Tibial artery (tissue), 4 donors: ENCODE measurements at regions not wholly inside any gene's neighbourhood (a gene's known extent, or its start where the extent isn't known, plus 50 kb on each side); places are given as distances from the start of the nearest gene placed in this dataset.

ENCODE experiments used
- DNase-seq, 2 donors: peaks; one replicate each; pipeline ENCODE4 v3.0.0-alpha.2; 2019
- H3K27ac ChIP-seq, 2 donors: fragments of 200-600 bp; sonication (generic) in 1 of 2; 1 replicate in 1 of 2; 2 replicates in 1 of 2; pipeline ENCODE4 v1.5.1; 2018 to 2019; ENCODE audit warnings: mild to moderate bottlenecking in 1 of 2
- H3K27me3 ChIP-seq, 2 donors: fragments of 200-600 bp; sonication (generic) in 1 of 2; one replicate each; pipeline versions ENCODE4 v1.5.1 to v1.6.0; 2016 to 2019
- H3K36me3 ChIP-seq, 3 donors: fragments of 200-600 bp; sonication (generic) in 2 of 3; one replicate each; pipeline ENCODE4 v1.5.1; 2016 to 2019; ENCODE audit warnings: mild to moderate bottlenecking in 2 of 3
- H3K4me1 ChIP-seq, 4 donors: fragments of 200-600 bp; sonication (generic) in 2 of 4; 1 replicate in 3 of 4; 2 replicates in 1 of 4; pipeline ENCODE4 v1.5.1; 2016 to 2019
- H3K4me3 ChIP-seq, 2 donors: fragments of 200-600 bp; sonication (generic) in 1 of 2; 1 replicate in 1 of 2; 2 replicates in 1 of 2; pipeline ENCODE4 v1.5.1; 2018 to 2019; ENCODE audit warnings: mild to moderate bottlenecking in 2 of 2
- H3K9me3 ChIP-seq, 3 donors: fragments of 200-600 bp; sonication (generic) in 1 of 3; one replicate each; pipeline ENCODE4 v1.5.1; 2016 to 2019
- intact Hi-C: fragments of 100-400 bp; cut with DNase I; formaldehyde crosslinking; loops from one replicate; pipeline ENCODE4 v1.15.0; 2023; ENCODE audit warnings: low total_unique reads
- TF ChIP-seq, protein P1 (sequence below), 2 experiments: fragments of 200-600 bp in 1 of 2; fragments of 450-650 bp in 1 of 2; IDR thresholded peaks; one replicate each; pipeline ENCODE4 v1.5.1; 2017 to 2019; ENCODE audit warnings: antibody characterized with exemption in 2 of 2, mild to moderate bottlenecking in 1 of 2, moderate library complexity in 1 of 2

GRCh38 chr5:30287890-30288289 lies 905.6 kb upstream of the CDH6 start:
- Histone ChIP-seq H3K4me1 (no peaks in the 10 kb centered on the region), H3K4me3 (no peak overlapping the region), H3K27me3 (no peaks in the 10 kb centered on the region), H3K27ac (no peak overlapping the region), H3K9me3 (peaks cover 0 to 12% (median 6%) of the 10 kb centered on the region in 3 donors), H3K36me3 (no peaks in the 10 kb centered on the region)
- no peak for DNase-seq
- intact Hi-C loops: no loop called here
- TF ChIP-seq, protein P1, sequence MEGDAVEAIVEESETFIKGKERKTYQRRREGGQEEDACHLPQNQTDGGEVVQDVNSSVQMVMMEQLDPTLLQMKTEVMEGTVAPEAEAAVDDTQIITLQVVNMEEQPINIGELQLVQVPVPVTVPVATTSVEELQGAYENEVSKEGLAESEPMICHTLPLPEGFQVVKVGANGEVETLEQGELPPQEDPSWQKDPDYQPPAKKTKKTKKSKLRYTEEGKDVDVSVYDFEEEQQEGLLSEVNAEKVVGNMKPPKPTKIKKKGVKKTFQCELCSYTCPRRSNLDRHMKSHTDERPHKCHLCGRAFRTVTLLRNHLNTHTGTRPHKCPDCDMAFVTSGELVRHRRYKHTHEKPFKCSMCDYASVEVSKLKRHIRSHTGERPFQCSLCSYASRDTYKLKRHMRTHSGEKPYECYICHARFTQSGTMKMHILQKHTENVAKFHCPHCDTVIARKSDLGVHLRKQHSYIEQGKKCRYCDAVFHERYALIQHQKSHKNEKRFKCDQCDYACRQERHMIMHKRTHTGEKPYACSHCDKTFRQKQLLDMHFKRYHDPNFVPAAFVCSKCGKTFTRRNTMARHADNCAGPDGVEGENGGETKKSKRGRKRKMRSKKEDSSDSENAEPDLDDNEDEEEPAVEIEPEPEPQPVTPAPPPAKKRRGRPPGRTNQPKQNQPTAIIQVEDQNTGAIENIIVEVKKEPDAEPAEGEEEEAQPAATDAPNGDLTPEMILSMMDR (IDR thresholded peaks at IDR 0.05): no peak

DNA sequence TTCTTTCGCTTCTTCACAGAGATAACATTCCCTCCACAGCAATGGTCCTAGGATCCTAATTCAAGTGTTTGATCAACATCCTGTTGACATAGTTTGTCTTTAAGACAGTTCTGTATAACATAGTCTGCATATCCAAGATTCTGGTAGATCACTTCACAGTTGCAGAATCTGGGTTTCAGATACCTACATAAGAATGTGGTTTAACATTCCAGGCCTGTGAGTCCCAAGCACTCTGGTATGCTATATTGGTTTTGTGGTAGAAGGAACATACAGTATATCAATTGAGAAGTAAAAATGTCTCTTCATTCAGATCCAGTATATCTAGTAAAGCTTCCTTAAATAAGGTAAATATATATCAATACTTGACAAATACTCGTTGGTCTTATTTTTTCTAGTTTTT lies 914.2 kb upstream of the CDH6 start:
- Histone ChIP-seq H3K4me1 (no peaks in the 10 kb centered on the region), H3K27me3 (no peaks in the 10 kb centered on the region), H3K36me3 (no peaks in the 10 kb centered on the region), H3K27ac (no peak overlapping the region), H3K9me3 (peaks cover 0 to 5% (median 0%) of the 10 kb centered on the region in 3 donors), H3K4me3 (no peak overlapping the region)
- TF ChIP-seq, protein P1 (IDR thresholded peaks at IDR 0.05): no peak
- DNase-seq: no peak
- intact Hi-C loops: no loop called here

DNA sequence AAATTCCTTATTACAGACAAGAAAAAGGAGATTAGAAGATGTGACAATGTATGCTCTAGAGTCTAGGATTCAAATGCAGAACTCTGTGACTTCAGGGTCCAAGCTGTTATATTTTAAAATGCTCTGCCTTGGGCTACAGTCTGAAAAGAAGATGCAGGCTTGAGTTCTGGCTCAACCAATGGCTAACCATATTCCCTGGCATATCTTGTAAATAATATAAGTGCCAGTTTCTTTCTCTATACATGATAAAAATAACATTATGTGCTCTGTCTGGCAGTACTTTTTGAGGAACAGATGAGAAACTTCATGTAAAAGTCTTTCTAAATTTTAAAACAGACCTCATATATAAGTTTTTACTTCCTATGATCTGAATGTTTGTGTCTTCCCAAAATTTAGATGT lies 926.5 kb upstream of the CDH6 start:
- intact Hi-C loops: no loop called here
- H3K36me3 ChIP-seq: no peaks in the 10 kb centered on the region
- no peaks in the 10 kb centered on the region for H3K27me3 ChIP-seq
- no peak for DNase-seq
- TF ChIP-seq, protein P1 (IDR thresholded peaks at IDR 0.05): no peak
- H3K4me1 ChIP-seq: no peaks in the 10 kb centered on the region
- H3K27ac ChIP-seq: no peak overlapping the region
- H3K9me3 ChIP-seq: no peaks in the 10 kb centered on the region
- H3K4me3 ChIP-seq: no peak overlapping the region

DNA sequence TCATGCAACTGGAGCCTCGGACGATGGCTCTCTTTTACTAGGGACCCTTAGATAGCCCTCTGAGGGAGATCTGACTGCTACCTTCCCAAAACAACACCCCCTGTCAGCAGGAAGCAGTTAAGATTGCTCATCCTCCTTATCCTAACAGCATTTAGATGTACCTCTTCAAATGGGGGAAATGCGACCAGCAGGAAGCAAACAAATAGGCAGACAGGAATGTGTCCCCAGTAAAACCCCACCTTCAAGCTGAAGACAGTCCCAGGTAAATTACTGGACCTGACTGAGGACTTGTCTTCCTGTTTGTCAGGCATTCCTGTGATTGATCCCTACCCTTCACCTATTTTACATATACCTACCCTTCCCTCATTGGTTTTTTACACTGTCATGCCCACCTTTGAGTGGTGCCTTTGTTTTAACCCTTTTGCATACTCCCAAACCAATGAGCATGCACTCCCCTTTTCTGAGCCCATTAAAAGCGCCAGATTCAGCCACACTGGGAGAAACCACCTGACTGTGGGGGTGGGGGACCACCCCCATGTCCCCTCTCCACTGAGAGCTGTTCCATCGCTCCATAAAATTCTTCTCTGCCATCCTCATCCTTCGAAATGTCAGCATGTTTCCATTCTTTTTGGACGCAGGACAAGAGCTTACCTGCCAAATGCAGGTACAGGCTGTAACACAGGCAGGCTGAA lies 954.0 kb upstream of the CDH6 start:
- TF ChIP-seq, protein P1 (IDR thresholded peaks at IDR 0.05): no peak
- Histone ChIP-seq H3K9me3 (no peaks in the 10 kb centered on the region), H3K36me3 (no peaks in the 10 kb centered on the region), H3K4me3 (no peak overlapping the region), H3K27ac (no peak overlapping the region), H3K4me1 (no peaks in the 10 kb centered on the region), H3K27me3 (no peaks in the 10 kb centered on the region)
- DNase-seq: no peak
- intact Hi-C loops: no loop called here

DNA sequence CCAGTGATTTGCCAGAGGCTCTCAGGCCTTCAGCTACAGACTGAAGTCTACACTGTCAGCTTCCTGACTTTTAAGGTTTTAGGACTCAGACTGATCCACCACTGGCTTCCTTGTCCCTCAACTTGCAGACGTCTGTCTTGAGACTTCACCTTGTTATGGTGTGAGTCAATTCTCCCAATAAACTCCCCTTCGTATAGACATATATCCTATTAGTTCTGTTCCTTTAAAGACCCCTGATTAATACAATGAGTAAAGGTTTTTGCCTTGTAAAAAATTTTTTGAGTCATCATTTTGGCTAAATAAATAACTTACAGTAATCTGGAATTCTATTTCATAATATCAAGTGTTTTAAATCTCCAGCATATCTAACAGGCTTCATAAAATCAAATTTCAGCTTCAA lies 956.3 kb upstream of the CDH6 start:
- intact Hi-C loops: no loop called here
- TF ChIP-seq, protein P1 (IDR thresholded peaks at IDR 0.05): no peak

GRCh38 chr5:30209755-30210154 lies 983.7 kb upstream of the CDH6 start:
- H3K36me3 ChIP-seq: no peaks in the 10 kb centered on the region
- no peak overlapping the region for H3K4me3 ChIP-seq
- DNase-seq: no peak
- no peaks in the 10 kb centered on the region for H3K27me3 ChIP-seq
- H3K4me1 ChIP-seq: no peaks in the 10 kb centered on the region
- intact Hi-C loops: no loop called here
- TF ChIP-seq, protein P1 (IDR thresholded peaks at IDR 0.05): no peak
- no peaks in the 10 kb centered on the region for H3K9me3 ChIP-seq
- H3K27ac ChIP-seq: no peak overlapping the region

More for the DNA sequence above, 956.3 kb upstream of the CDH6 start:
- no peaks in the 10 kb centered on the region for H3K9me3 ChIP-seq
- H3K36me3 ChIP-seq: no peaks in the 10 kb centered on the region
- DNase-seq: no peak
- no peaks in the 10 kb centered on the region for H3K27me3 ChIP-seq
- no peak overlapping the region for H3K27ac ChIP-seq
- H3K4me1 ChIP-seq: no peaks in the 10 kb centered on the region
- no peak overlapping the region for H3K4me3 ChIP-seq
